ENCODE measurements at regions not wholly inside any gene's neighbourhood (a gene's known extent, or its start where the extent isn't known, plus 50 kb on each side); places are given as distances from the start of the nearest gene placed in this dataset.
"Not testable (repeated sequence)": the region's sequence is repeated elsewhere in the genome, so short reads cannot be mapped to it uniquely, and the experiment has no call there.

DNA sequence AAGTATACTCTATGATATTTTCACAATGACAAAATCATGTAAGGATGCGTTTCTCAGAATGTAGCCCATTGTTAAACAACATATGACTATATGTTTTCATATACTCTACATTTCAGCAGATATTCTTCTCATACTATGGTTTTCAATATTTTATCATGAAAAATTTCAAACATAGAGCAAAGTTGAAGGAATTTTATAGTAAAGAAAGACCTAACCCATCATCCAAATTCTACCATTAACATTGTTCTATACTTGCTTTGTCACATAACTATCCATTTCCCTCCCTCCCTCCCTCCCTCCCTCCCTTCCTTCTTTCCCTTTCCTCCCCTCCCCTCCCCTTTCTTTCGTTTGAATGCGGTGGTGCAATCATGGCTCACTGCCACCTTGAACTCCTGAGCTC lies 109.4 kb downstream of the FHIP1A start:
- no peak for DNase-seq (ENCODE audit: low spot score)
- intact Hi-C loops (cut with DNase I): no loop called here

DNA sequence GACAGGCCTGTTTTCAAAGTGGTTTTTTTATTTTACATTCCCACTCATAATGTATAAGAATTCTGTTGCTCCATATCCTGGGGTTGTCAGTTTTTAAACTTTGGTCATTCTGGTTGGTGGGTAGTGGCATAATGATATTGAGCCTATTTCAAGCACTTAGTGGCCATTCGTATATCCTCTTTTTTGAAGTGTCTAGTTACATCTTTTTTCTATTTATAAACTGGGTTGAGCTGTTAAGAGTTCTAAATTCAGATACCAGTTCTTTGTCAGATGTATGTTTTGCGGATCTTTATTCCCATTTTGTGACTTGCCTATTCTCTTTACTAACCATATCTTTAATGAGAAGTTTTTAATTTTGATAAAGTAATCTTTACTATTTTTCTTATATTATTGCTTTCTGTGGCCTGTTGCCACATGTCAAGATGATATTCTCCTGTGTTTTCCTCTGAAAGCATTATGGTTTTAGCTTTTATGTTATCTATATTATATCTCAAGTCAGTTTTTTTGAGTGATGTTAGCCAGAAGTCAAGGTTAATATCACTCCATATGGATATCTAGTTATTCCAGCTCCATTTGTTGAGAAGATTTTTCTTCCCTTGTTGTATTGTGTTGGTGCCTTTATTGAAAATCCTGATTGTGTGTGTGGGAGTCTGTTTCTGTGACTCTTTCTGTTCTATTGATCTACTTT lies 110.9 kb downstream of the FHIP1A start:
- intact Hi-C loops (cut with DNase I): no loop called here
- DNase-seq (ENCODE audit: low spot score): no peak

DNA sequence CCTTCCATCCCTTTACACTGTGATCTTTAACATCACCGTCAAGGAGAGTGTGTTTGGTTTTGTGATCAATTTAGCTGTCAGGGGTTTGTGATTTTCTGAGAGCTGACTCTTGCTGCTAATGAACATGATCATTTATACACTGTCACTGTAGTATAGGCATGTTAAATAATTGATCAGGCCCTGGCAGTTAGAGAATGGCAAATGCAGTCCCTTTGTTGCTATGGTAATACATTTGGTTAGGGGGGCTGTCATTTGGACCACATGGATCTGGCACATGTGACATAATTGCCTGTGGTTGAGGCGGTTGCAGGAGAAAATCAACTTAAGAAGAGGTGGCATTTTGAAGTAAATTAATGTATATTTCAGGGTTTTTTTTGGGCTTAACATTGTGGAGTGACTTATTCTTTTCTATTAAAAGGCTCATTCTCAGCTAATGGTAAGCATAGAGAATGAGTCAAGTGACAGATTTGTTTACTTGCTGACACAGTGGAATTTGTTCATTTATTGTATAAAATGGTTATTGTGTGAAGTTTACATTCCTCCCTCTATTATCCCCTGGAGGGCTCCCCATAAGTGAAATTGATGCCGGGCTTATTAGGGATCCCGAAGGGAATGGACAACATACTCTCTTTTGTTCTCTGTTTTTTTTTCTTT lies 114.0 kb downstream of the FHIP1A start:
- intact Hi-C loops (cut with DNase I): no loop called here
- DNase-seq (ENCODE audit: low spot score): no peak

DNA sequence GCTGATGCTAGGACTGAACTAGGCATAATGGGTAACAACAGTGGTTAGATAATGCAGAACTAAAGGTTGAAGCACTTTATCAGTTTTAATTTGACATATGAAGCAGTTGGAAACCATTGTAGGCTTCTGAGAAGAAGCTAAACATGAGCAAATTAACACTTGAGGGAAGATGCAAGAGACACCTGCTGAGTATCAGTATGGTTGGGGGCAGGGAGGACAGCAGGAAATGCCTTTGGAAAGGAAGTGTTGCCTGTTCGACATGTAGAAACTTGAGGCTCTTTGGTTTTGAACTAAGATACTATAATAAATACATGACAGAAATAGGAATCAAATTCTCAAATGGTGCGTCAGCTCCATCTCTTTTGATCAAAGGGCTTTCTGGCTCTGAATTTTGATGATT lies 115.6 kb downstream of the FHIP1A start:
- DNase-seq (ENCODE audit: low spot score): no peak
- intact Hi-C loops (cut with DNase I): no loop called here

DNA sequence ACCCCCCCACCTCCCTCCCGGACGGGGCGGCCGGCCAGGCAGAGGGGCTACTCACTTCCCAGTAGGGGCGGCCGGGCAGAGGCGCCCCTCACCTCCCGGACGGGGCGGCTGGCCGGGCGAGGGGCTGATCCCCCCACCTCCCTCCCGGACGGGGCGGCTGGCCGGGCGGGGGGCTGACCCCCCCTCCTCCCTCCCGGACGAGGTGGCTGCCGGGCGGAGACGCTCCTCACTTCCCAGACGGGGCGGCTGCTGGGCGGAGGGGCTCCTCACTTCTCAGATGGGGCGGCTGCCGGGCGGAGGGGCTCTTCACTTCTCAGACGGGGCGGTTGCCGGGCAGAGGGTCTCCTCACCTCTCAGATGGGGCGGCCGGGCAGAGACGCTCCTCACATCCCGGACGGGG lies 117.5 kb downstream of the FHIP1A start:
- intact Hi-C loops (cut with DNase I); DNase-seq (ENCODE audit: low spot score): not testable (repeated sequence)

DNA sequence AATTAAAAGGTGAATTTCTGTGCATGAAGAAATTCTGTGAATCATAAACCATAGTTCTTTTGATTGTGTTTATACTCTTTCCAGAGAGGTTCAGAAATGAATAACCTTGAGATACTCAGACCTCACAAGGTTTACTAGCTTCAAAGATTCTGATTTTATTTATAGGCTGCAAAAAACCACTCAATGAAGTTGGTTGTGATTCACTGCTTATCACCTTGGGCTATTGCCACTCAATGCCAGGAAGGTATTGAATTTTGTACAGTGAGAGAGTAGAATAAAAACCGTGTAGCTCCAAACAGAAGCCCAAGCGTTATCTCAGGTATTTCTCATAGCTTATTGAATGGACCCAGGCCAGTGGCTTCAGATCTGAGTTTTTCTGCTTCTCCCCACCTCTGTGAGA lies 118.7 kb downstream of the FHIP1A start:
- intact Hi-C loops (cut with DNase I): no loop called here
- DNase-seq (ENCODE audit: low spot score): no peak

DNA sequence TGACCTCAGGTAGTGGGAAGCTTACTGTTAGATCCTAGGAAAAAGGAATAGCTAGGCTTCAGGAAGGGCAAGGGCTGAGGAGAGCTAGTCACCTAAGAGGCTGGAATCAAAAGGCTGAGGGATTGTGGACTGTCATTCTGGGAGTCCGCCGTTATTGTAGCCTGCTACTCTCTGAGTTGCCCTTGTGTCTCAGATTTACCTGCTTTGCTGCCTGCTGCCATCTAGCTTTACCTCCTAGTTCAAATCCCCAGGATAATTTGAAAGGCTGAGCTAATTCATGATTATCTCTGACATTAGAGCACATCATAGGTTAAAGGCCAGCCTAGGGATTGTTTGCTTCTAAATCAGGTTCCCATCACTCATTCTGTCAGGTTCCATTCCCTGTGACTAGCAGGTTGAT lies 120.2 kb downstream of the FHIP1A start:
- no peak for DNase-seq (ENCODE audit: low spot score)
- intact Hi-C loops (cut with DNase I): no loop called here

DNA sequence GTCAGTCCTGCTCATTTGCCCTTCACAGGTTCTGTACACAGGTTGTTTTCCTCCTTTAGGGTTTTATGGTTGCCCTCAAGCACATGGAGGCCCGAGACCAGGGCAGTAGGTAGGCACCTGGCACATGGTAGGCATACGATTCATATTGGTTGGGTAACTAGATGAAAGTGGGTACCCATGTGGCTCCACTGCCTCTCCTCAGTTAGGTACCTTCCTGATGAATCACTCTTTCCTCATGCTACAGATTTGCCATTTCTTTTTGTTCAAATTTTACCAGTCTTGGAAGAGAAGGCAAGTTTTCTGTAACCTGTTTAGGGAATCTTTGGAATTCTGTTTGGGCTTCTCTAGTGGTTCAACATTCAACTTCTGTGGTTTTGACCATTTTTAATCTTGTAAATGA lies 121.3 kb downstream of the FHIP1A start:
- no peak for DNase-seq (ENCODE audit: low spot score)
- intact Hi-C loops (cut with DNase I): no loop called here

DNA sequence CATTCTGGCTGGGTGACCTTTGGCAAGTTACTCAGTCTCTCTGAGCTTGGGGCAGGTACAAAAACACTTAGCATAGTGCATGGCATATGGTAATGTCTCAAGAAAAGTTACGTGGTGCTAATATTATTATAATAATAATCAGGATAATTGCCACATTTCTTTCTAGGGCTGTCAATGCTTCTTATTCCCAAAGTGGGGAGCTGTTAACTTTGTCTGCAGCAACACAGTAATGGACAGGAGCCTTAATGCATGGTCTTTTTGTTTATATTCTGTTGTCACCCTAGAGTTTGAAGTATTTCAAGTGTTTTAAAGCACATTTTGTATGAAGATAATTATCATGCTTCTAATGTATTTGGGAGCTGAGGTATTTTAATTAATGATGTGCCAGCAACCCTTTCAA lies 121.8 kb downstream of the FHIP1A start:
- no peak for DNase-seq (ENCODE audit: low spot score)
- intact Hi-C loops (cut with DNase I): no loop called here

DNA sequence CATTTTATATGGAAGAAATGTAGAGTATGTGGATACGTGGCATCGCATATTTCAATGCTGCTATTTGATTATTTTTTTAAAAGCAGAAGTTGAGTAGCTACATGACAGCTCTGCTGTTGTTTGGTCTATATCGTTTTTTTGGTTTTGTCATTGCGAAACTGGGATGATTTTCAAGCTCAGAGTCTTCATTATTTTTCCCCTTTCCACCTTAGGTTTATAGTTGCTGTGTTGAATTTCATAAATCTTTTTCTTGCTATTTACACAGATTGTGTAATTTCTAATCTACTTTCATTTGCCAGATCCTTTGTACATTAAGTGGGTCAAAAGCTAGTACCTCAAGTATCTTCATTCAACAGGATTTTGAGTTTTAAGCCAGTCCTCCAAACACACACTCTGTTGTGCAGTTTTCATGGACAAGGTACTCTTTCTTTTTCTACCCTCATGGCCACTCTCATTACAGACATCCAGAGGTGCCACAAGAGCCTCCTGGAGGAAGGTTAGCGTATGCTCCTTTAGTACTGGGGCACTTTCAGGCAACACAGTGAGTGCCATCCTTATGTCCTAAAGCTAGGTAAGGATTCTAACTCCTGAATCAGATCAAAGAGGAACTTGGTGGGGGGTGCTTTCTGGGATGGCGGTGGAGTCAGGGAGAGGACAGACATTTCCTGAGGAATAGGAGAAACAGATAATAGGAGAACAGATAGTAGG lies 123.2 kb downstream of the FHIP1A start:
- DNase-seq (ENCODE audit: low spot score): no peak
- intact Hi-C loops (cut with DNase I): no loop called here

DNA sequence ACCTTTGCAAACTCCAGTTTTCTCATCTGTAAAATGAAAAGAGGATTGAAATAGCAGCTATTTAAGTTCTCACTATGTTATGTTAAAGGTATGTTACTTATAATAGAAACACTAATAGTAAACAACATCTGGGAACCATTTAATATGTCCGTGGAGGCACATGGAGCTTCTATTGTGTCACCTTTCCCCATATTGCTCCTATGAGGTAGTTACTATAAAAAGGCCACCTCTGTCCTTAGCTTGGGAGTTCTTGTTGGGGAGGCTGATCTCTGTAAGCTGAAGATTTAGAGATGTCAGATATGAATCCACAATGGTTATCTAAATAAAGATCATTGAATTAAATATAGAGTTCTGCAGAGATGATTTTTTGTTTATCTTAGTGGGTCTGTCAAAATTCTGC lies 125.2 kb downstream of the FHIP1A start:
- intact Hi-C loops (cut with DNase I): no loop called here
- no peak for DNase-seq (ENCODE audit: low spot score)

DNA sequence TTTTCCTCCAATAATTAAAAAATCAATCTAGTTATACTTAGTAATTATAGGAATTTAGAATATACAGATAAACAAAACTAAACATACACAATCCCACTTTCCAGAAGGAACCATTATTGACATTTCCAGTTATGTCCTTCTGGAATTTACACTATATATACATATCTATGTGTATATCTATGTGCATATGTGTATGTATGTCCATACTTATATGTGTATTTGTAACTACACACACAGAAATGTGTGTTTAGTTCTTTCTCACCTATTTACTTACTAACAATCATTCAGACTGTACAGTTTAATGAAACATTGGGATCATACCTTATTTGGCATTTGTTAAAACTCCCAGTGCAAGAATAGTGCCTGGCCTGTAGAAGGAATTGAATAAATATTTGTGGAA lies 126.4 kb downstream of the FHIP1A start:
- intact Hi-C loops (cut with DNase I): no loop called here
- no peak for DNase-seq (ENCODE audit: low spot score)

DNA sequence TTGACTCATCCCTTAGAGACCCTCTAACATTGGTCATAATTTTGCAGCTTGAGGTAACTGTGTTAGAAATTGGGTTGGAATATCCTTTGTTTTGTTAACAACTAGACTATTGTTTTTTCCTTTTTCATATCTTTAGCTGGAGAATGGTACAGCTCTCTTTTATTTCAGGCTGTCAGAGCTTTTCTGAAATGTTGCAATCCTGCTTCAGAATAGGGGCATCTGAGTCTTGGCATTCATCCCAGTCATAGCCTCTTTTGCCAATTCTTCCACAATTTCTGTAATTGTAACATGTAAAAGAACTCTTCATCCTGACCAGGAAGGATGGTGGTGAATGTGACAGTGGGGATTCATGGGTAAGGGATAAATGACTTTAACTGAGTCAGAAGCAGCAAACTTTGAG lies 128.7 kb downstream of the FHIP1A start:
- intact Hi-C loops (cut with DNase I): no loop called here
- DNase-seq (ENCODE audit: low spot score): no peak

DNA sequence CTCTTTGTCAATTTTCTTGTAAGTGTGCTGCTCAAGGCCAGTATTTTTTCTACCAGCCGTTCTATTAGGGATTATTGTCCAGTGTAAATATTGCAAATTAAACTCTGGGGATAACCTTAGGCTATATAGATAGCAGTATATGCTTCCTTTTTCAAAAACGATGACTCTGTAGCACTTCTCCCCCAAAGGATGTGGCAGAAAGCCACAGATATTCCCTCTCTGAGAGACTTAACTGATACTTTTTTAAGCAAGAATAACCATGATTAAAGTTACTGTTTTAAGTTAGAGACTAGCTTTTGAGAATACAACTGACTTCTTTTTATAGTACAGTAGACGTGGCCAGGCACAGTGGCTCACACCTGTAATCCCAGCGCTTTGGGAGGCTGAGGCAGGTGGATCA lies 130.0 kb downstream of the FHIP1A start:
- no peak for DNase-seq (ENCODE audit: low spot score)
- intact Hi-C loops (cut with DNase I): no loop called here

DNA sequence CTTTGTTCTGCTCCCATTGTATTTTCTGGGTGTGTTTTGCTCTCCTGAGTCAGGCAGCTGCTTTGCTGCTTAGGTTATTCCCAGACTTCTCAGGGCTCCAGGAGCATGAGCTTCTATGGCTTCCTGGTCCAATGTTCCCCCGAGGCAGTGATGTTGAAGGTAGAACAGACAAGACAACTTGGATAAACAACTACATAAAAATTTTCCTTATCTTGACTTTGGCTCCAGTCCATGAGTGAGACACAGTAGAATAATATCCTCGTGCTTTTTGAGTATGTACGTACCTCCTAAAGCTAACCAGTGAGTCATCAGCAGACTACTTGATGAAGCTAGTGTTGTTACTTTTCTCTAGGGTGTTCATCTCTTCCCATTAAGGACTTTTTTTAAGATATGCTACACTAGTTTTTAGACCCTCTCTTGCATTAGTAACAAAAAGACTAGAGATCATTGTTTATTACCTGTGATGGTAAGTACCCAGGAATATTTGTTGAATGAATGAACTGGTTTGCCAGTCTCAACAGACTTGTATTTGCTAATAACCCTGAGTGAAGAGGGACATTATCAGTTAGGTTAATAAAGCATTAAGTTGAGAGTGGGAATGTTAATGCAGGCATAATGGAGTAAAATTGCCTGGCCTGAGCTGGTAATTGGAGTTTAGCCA lies 131.9 kb downstream of the FHIP1A start:
- no peak for DNase-seq (ENCODE audit: low spot score)
- intact Hi-C loops (cut with DNase I): no loop called here

DNA sequence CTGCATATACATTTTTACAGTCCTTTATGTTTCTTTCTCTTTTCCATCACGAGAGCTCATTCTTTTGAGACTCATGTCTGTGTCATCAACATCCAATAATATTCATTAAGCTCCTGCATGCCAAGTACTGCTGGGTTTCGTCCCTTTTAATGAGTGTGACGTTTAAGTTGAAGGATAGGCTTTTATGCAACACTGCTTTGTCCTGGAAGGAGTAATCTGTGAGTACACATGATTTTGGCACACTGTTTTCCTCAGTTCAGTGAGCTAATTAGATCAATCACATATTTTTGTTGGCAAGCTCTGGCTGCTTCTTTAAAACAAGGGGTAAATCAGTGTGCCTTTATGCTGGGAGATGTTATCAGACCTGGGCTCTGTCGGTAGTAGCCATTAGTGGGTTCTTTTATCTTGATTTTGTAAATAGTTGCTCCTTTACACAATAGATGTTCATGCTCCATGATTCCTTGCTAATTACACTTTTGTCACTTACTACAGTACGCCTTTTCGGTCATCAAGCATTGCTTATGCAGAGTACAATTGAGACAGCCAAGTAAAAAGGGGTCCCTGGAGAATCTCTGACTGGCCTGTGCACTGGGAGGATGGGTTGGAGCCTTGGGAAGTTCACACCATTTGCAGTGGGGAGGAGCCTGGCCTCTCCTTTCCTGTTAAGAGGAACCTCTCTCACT lies 132.6 kb downstream of the FHIP1A start:
- intact Hi-C loops (cut with DNase I): no loop called here
- no peak for DNase-seq (ENCODE audit: low spot score)

DNA sequence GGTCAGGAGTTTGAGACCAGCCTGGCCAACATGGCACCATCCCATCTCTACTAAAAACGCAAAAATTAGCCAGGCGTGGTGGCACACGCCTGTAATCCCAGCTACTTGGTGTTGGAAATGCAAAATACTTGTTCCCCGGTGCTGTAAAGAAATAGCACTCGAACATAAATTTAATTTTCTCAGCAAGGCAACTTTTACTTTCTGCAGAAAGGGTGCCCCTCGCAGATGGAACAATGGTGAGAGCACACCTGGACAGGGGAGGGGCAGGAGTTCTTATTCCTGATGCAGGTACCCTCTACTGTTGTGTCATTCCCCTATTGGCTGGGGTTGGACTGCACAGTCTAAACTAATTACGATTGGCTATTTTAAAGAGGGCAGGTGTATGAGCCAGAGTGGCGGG lies 139.7 kb downstream of the FHIP1A start:
- intact Hi-C loops (cut with DNase I): no loop called here
- DNase-seq (ENCODE audit: low spot score): no peak

DNA sequence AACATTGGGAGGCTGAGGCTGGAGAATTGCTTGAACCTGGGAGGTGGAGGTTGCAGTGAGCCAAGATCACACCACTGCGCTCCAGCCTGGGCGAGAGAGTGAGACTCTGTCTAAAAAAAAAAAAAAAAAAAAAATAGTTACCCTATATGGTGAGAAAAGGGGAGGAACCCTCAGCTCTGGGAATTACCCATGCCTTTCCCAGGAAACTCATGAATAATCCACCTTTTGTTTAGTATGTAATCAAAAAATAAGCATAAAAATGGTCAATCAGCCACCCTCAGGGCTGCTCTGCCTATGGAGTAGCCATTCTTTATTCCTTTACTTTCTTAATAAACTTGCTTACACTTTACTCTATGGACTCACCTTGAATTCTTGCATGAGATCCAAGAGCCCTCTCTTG lies 140.4 kb downstream of the FHIP1A start:
- intact Hi-C loops (cut with DNase I); DNase-seq (ENCODE audit: low spot score): not testable (repeated sequence)

DNA sequence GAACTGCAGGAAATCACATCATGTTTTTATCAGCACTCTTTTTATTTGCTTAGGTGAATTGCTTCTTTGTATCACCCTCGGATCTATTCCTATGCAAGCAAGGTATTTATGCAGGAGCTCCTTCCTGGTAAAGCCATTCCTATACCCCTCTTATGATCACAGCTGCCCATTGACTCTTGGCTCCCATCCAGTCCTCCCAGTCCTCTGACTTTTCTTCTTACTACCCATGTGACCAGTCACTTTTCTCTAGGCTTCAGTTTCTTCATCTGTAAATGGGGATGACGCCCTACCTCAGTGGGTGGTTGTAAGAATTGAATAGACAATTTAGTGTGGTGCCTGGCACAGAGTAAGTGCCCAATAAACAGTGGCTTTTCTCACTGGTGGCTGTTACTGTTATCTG lies 144.9 kb downstream of the FHIP1A start:
- intact Hi-C loops (cut with DNase I): no loop called here
- no peak for DNase-seq (ENCODE audit: low spot score)
